ENCODE measurements at regions not wholly inside any gene's neighbourhood (a gene's known extent, or its start where the extent isn't known, plus 50 kb on each side); places are given as distances from the start of the nearest gene placed in this dataset.

DNA sequence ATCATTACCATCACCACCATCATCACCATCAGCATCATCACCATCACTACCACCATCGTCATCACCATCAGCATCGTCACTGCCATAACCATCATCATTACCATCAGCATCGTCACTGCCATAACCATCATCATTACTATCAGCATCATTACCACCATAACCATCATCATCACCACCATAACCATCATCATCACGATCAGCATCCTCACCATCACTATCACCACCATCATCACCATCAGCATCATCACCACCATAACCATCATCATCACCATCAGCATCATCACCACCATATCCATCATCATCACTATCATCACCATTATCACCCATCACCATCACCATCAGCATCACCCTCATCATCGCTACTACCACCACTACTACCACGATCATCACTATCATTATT, 493.9 kb upstream of the TBX3 start:
- Histone ChIP-seq H3K4me2 (ENCODE audit: low read length) (no peak overlapping the region), H3K27me3 (ENCODE audit: insufficient read depth, low read depth, low read length) (no peaks in the 10 kb centered on the region), H3K4me3 (ENCODE audit: low read length) (no peak overlapping the region), H3K9me3 (ENCODE audit: low read length) (no peaks in the 10 kb centered on the region), H3K9me2 (ENCODE audit: insufficient read depth, low read length) (no peaks in the 10 kb centered on the region), H3K36me3 (ENCODE audit: insufficient read depth, low read length) (no peaks in the 10 kb centered on the region), H3K27ac (ENCODE audit: low read length) (no peak overlapping the region), H3K79me2 (replicated peaks; ENCODE audit: insufficient read depth, low read length) (no peaks in the 10 kb centered on the region), H4K20me1 (ENCODE audit: insufficient read depth) (no peaks in the 10 kb centered on the region), H3F3A (ENCODE audit: insufficient read depth, low read length, poor library complexity, severe bottlenecking) (no peaks in the 10 kb centered on the region), H3K9ac (ENCODE audit: low read length) (no peak overlapping the region), H2AFZ (ENCODE audit: low read depth, low read length) (no peak overlapping the region)
- TF ChIP-seq, protein P1, sequence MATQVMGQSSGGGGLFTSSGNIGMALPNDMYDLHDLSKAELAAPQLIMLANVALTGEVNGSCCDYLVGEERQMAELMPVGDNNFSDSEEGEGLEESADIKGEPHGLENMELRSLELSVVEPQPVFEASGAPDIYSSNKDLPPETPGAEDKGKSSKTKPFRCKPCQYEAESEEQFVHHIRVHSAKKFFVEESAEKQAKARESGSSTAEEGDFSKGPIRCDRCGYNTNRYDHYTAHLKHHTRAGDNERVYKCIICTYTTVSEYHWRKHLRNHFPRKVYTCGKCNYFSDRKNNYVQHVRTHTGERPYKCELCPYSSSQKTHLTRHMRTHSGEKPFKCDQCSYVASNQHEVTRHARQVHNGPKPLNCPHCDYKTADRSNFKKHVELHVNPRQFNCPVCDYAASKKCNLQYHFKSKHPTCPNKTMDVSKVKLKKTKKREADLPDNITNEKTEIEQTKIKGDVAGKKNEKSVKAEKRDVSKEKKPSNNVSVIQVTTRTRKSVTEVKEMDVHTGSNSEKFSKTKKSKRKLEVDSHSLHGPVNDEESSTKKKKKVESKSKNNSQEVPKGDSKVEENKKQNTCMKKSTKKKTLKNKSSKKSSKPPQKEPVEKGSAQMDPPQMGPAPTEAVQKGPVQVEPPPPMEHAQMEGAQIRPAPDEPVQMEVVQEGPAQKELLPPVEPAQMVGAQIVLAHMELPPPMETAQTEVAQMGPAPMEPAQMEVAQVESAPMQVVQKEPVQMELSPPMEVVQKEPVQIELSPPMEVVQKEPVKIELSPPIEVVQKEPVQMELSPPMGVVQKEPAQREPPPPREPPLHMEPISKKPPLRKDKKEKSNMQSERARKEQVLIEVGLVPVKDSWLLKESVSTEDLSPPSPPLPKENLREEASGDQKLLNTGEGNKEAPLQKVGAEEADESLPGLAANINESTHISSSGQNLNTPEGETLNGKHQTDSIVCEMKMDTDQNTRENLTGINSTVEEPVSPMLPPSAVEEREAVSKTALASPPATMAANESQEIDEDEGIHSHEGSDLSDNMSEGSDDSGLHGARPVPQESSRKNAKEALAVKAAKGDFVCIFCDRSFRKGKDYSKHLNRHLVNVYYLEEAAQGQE (IDR thresholded peaks at IDR 0.05; ENCODE audit: borderline replicate concordance) = no peak
- TF ChIP-seq POLR2AphosphoS5 (IDR thresholded peaks at IDR 0.05) (no peak), SMC3 (conservative IDR thresholded peaks at IDR 0.05; ENCODE audit: poor library complexity) (no peak), TAF1 (IDR thresholded peaks at IDR 0.05; ENCODE audit: low read depth) (no peak), EP300 (conservative IDR thresholded peaks at IDR 0.05; ENCODE audit: poor library complexity, severe bottlenecking) (no peak), MXI1 (conservative IDR thresholded peaks at IDR 0.05; ENCODE audit: poor library complexity, severe bottlenecking) (no peak), EZH2 (IDR thresholded peaks at IDR 0.05; ENCODE audit: borderline replicate concordance, insufficient read depth, low read length, poor library complexity, severe bottlenecking) (no peak)
- TF ChIP-seq, protein P2, sequence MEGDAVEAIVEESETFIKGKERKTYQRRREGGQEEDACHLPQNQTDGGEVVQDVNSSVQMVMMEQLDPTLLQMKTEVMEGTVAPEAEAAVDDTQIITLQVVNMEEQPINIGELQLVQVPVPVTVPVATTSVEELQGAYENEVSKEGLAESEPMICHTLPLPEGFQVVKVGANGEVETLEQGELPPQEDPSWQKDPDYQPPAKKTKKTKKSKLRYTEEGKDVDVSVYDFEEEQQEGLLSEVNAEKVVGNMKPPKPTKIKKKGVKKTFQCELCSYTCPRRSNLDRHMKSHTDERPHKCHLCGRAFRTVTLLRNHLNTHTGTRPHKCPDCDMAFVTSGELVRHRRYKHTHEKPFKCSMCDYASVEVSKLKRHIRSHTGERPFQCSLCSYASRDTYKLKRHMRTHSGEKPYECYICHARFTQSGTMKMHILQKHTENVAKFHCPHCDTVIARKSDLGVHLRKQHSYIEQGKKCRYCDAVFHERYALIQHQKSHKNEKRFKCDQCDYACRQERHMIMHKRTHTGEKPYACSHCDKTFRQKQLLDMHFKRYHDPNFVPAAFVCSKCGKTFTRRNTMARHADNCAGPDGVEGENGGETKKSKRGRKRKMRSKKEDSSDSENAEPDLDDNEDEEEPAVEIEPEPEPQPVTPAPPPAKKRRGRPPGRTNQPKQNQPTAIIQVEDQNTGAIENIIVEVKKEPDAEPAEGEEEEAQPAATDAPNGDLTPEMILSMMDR (IDR thresholded peaks at IDR 0.05; ENCODE audit: poor library complexity, severe bottlenecking) = no peak

DNA sequence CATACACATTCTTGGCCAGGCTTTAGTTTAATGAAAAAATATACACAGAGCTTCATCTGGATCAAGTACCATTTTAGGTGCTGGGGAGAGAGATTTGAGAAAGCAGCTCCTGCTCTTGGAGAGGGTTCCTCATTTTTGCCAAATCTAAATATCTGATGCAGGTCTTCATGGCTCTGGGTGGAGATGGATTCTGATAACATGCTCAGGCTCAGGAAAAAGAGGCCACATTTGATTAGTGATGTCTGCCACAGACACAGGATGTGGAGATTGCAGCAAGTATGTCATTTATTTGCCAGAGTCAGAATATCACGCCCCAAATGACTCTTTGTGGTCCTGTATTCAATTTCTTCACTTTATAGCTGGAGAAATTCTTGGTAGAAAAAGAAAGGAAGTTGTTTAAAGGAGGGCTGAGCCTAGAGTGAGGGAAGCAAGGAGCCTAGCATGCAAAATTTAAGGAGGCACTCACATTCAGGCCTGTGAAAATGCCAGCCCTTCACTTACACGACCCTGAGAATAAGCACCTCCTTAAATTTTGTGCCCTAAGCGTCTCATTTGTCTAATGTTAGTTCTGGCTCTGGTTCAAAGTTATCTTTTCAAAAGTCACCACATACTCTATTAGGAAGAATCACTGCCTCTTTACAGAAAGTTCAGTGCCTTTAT, 492.9 kb upstream of the TBX3 start:
- H3K4me2 ChIP-seq (ENCODE audit: low read length) = no peak overlapping the region
- H3K9me3 ChIP-seq (ENCODE audit: low read length) = no peaks in the 10 kb centered on the region
- H3K9me2 ChIP-seq (ENCODE audit: insufficient read depth, low read length) = no peaks in the 10 kb centered on the region
- TF ChIP-seq RAD21 (conservative IDR thresholded peaks at IDR 0.05) (no peak), EZH2 (IDR thresholded peaks at IDR 0.05; ENCODE audit: borderline replicate concordance, insufficient read depth, low read length, poor library complexity, severe bottlenecking) (no peak), MXI1 (conservative IDR thresholded peaks at IDR 0.05; ENCODE audit: poor library complexity, severe bottlenecking) (no peak), SMC3 (conservative IDR thresholded peaks at IDR 0.05; ENCODE audit: poor library complexity) (no peak), TAF1 (IDR thresholded peaks at IDR 0.05; ENCODE audit: low read depth) (no peak), EP300 (conservative IDR thresholded peaks at IDR 0.05; ENCODE audit: poor library complexity, severe bottlenecking) (no peak), POLR2AphosphoS5 (IDR thresholded peaks at IDR 0.05) (no peak)
- TF ChIP-seq, protein P2 (IDR thresholded peaks at IDR 0.05; ENCODE audit: poor library complexity, severe bottlenecking) = no peak
- TF ChIP-seq, protein P1 (IDR thresholded peaks at IDR 0.05; ENCODE audit: borderline replicate concordance) = no peak
- no peak overlapping the region for H3K9ac ChIP-seq (ENCODE audit: low read length)
- H3K79me2 ChIP-seq (replicated peaks; ENCODE audit: insufficient read depth, low read length) = no peaks in the 10 kb centered on the region
- H3K27me3 ChIP-seq (ENCODE audit: insufficient read depth, low read depth, low read length) = no peaks in the 10 kb centered on the region
- H3F3A ChIP-seq (ENCODE audit: insufficient read depth, low read length, poor library complexity, severe bottlenecking) = no peaks in the 10 kb centered on the region
- H3K4me3 ChIP-seq (ENCODE audit: low read length) = no peak overlapping the region
- no peak overlapping the region for H2AFZ ChIP-seq (ENCODE audit: low read depth, low read length)
- no peak overlapping the region for H3K27ac ChIP-seq (ENCODE audit: low read length)
- H4K20me1 ChIP-seq (ENCODE audit: insufficient read depth) = no peaks in the 10 kb centered on the region
- H3K36me3 ChIP-seq (ENCODE audit: insufficient read depth, low read length) = no peaks in the 10 kb centered on the region
